HL-60 (cell line): ENCODE measurements at regions not wholly inside any gene's neighbourhood (a gene's known extent, or its start where the extent isn't known, plus 50 kb on each side); places are given as distances from the start of the nearest gene placed in this dataset.

ENCODE experiments used
- DNase-seq, 2 experiments: peaks; one replicate each; pipeline ENCODE4 v3.0.0-alpha.2; 2010 to 2020; ENCODE audit warnings: low read depth in 1 of 2, low spot score in 1 of 2
- H3K27ac ChIP-seq: fragments of 250-450 bp; sonication (Bioruptor Pico); replicated peaks from 2 replicates; pipeline ENCODE4 v1.5.1; 2020; ENCODE audit warnings: mild to moderate bottlenecking, moderate library complexity
- H3K27me3 ChIP-seq: fragments of 250-450 bp; sonication (Bioruptor Pico); 2 replicates; pipeline ENCODE4 v1.5.1; 2021; ENCODE audit warnings: mild to moderate bottlenecking, moderate library complexity; ENCODE audit not compliant: insufficient read depth, poor library complexity, severe bottlenecking
- H3K4me3 ChIP-seq: replicated peaks from 2 replicates; pipeline ENCODE4 v1.5.1; 2011; ENCODE audit warnings: mild to moderate bottlenecking, control low read depth, low read length; ENCODE audit not compliant: insufficient read depth
- GABPA ChIP-seq: IDR thresholded peaks from 2 replicates; pipeline ENCODE4 v1.6.1; 2012; ENCODE audit warnings: low read depth
- POLR2AphosphoS5 ChIP-seq: IDR thresholded peaks from 2 replicates; pipeline ENCODE4 v1.6.1; 2012; ENCODE audit warnings: low read depth
- SPI1 ChIP-seq: IDR thresholded peaks from 2 replicates; pipeline ENCODE4 v1.6.1; 2012; ENCODE audit warnings: low read depth, mild to moderate bottlenecking, borderline replicate concordance
- TF ChIP-seq, protein P1 (sequence below): IDR thresholded peaks from one replicate; pipeline ENCODE4 v1.5.1; 2011; ENCODE audit warnings: low read length, control low read depth, inconsistent platforms; ENCODE audit not compliant: insufficient read depth
- TF ChIP-seq, protein P2 (sequence below): IDR thresholded peaks from 2 replicates; pipeline ENCODE4 v1.6.1; 2012; ENCODE audit warnings: low read depth; ENCODE audit not compliant: insufficient replicate concordance

DNA sequence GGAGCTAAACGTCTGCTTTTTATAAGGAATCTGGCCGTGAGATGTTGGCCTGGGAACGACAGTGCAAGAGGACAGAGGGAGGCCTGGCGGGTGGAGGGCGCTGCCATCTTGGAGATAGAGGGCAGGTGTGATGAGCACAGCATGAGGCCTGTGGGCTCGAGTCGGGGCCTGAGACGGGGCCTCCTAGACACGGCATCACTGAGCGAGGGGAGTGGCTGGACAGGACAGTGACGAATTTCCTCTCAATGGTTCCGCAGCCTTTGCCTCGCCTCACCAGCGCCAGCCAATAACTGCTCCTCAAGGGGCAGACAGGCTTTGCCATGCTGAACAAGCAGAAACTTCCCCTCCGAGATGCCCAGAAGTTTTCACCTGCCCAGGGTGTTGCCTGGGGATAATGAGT is 376.7 kb downstream of the THBS2 start:
- Histone ChIP-seq H3K4me3 (no peak overlapping the region), H3K27me3 (no peaks in the 10 kb centered on the region), H3K27ac (no peak overlapping the region)
- TF ChIP-seq SPI1 (no peak), POLR2AphosphoS5 (no peak), GABPA (no peak)
- TF ChIP-seq, protein P1, sequence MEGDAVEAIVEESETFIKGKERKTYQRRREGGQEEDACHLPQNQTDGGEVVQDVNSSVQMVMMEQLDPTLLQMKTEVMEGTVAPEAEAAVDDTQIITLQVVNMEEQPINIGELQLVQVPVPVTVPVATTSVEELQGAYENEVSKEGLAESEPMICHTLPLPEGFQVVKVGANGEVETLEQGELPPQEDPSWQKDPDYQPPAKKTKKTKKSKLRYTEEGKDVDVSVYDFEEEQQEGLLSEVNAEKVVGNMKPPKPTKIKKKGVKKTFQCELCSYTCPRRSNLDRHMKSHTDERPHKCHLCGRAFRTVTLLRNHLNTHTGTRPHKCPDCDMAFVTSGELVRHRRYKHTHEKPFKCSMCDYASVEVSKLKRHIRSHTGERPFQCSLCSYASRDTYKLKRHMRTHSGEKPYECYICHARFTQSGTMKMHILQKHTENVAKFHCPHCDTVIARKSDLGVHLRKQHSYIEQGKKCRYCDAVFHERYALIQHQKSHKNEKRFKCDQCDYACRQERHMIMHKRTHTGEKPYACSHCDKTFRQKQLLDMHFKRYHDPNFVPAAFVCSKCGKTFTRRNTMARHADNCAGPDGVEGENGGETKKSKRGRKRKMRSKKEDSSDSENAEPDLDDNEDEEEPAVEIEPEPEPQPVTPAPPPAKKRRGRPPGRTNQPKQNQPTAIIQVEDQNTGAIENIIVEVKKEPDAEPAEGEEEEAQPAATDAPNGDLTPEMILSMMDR = no peak
- TF ChIP-seq, protein P2, sequence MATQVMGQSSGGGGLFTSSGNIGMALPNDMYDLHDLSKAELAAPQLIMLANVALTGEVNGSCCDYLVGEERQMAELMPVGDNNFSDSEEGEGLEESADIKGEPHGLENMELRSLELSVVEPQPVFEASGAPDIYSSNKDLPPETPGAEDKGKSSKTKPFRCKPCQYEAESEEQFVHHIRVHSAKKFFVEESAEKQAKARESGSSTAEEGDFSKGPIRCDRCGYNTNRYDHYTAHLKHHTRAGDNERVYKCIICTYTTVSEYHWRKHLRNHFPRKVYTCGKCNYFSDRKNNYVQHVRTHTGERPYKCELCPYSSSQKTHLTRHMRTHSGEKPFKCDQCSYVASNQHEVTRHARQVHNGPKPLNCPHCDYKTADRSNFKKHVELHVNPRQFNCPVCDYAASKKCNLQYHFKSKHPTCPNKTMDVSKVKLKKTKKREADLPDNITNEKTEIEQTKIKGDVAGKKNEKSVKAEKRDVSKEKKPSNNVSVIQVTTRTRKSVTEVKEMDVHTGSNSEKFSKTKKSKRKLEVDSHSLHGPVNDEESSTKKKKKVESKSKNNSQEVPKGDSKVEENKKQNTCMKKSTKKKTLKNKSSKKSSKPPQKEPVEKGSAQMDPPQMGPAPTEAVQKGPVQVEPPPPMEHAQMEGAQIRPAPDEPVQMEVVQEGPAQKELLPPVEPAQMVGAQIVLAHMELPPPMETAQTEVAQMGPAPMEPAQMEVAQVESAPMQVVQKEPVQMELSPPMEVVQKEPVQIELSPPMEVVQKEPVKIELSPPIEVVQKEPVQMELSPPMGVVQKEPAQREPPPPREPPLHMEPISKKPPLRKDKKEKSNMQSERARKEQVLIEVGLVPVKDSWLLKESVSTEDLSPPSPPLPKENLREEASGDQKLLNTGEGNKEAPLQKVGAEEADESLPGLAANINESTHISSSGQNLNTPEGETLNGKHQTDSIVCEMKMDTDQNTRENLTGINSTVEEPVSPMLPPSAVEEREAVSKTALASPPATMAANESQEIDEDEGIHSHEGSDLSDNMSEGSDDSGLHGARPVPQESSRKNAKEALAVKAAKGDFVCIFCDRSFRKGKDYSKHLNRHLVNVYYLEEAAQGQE = no peak
- no peak for DNase-seq

DNA sequence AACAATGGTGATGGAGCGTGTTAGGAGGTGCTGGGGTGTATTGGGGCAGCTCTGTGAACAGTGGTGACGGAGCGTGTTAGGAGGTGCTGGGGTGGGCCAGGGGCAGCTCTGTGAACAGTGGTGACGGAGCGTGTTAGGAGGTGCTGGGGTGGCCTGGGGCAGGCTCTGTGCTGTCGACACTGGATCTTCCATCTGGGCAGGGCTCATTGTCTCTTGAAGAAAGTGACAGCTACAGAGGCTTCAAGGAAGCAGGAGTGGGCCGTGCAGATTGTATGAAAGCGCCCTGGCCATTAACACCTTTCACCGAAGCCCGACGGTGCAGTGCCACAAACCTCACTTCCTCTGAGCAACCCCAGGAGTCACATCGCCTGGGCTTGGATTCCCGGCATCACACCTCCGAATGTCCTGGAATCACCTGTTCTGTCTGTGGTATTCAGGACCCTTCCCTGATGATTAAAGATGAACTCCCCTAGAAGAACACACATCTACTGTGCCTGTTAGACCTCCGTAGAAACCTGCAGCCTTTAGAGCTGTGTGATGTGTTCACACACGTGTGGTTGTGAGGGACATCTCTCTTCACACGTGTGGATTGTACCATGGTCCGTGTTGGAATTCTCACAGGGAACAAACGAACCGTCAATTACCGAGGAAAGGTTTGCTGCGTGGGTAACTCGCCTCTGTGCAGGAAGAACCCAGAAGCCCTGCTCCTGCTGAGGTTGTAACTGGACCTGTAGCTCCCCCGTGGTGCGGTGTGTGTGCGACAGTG is 377.7 kb downstream of the THBS2 start:
- Histone ChIP-seq H3K27me3 (no peaks in the 10 kb centered on the region), H3K27ac (no peak overlapping the region), H3K4me3 (no peak overlapping the region)
- DNase-seq = no peak
- no peak for TF ChIP-seq POLR2AphosphoS5
- no peak for TF ChIP-seq SPI1
- TF ChIP-seq, protein P1 = no peak
- TF ChIP-seq, protein P2 = no peak
- no peak for TF ChIP-seq GABPA

DNA sequence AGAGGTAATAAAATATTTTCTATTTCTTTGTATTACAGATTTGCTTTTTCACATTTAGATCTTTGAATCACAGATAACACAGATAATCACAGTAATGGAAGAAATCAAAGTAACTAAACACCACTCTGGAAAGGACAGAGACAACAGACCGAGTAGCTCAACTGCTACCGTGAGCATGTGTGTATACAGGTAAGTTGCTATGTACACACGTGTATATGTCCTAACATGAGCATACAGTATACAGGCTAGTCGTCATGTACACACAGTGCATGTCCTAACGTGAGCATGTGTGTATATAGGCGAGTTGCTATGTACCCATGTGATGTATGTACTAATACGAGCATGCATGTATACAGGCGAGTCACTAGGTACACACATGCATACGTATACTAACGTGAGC is 379.0 kb downstream of the THBS2 start:
- Histone ChIP-seq H3K4me3 (no peak overlapping the region), H3K27ac (no peak overlapping the region), H3K27me3 (no peaks in the 10 kb centered on the region)
- no peak for DNase-seq
- TF ChIP-seq, protein P2 = no peak
- TF ChIP-seq, protein P1 = no peak
- no peak for TF ChIP-seq POLR2AphosphoS5
- TF ChIP-seq GABPA = no peak
- TF ChIP-seq SPI1 = no peak
